DMS 273 treated with DMSO at 0.1 percent for 48 hours (cell line): ENCODE measurements at regions not wholly inside any gene's neighbourhood (a gene's known extent, or its start where the extent isn't known, plus 50 kb on each side); places are given as distances from the start of the nearest gene placed in this dataset.

Experiments
- DNase-seq: peaks from one replicate; lab custom pipeline; 2025; lab: John Stamatoyannopoulos, UW

GRCh38 chr4:125135652-125136051 lies 179.1 kb upstream of the FAT4 start:
- DNase-seq, result no peak

- no peak for DNase-seq
These were observed 182.0 kb upstream of the FAT4 start for GRCh38 chr4:125132729-125133128.

- DNase-seq, result no peak
These were observed 182.7 kb upstream of the FAT4 start for GRCh38 chr4:125131891-125132680.

DNA sequence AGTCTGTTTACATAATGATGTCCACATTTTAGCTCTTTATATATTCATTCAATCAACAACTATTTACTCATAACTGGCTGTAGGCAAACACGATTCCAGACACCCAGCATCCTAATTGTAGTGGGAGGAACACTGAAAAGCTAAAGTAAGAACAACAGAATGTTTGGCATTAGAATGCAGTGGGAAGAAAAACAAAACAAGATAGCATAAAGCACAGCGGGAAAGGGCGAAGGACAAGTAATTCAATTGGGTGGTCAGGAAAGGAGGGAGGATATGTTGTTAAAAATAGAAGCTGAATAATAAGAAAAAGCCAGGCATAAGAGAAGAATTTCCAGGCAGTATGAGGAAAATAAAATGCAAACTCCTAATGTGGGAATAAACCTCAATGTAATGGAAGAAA lies 189.5 kb upstream of the FAT4 start:
- no peak for DNase-seq

DNA sequence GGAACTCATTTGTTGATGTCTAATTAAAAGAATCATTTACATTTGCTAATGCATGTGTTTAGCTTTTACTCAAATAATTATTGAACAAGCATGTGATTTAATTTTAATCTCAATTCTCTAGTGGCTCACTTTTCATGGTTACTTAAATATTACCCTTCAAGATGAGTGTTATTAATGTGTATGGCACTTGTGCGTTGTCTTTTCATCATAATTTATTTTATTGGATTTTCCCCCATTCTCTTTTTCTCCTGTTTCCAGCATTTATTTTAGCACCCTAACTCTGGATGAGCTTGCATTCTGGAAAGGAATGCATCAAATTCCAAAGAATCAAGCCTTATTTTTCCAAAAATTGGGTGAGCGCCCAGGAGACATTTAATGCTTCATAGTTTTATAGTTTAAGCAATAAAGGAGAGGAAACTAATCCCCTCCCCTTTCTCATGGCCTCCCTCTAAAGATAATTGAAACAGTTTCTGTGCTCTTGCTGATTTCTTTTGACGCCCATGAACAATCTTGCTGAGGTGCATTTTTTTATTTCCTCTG lies 191.1 kb upstream of the FAT4 start:
- no peak for DNase-seq

- DNase-seq, result no peak
These were observed 193.2 kb upstream of the FAT4 start for GRCh38 chr4:125121581-125121980.

GRCh38 chr4:125116431-125116830 lies 198.3 kb upstream of the FAT4 start:
- DNase-seq, result no peak

GRCh38 chr4:125115941-125116340 lies 198.8 kb upstream of the FAT4 start:
- DNase-seq, result no peak

- DNase-seq, result no peak
These were observed 199.3 kb upstream of the FAT4 start for GRCh38 chr4:125115476-125115875.

GRCh38 chr4:125112536-125112935 lies 202.2 kb upstream of the FAT4 start:
- no peak for DNase-seq

DNA sequence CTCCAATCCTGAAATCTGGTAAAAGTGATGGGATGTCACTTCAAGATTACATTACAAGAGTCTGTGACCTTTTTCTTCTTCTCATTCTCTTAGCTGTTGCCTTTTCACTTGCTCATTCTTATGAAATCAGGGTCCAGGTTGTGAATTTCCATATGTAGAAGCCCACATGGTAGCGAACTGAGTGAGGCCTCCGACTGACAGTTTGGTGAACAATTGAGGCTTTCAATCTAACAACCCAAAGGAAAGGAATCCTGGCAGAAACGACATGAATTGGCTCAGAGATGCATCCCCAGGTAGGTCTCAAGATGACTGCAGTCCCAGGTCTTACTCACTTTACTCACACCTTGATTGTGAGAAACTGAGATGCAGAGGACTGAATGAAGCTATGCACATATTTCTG lies 203.4 kb upstream of the FAT4 start:
- no peak for DNase-seq

DNA sequence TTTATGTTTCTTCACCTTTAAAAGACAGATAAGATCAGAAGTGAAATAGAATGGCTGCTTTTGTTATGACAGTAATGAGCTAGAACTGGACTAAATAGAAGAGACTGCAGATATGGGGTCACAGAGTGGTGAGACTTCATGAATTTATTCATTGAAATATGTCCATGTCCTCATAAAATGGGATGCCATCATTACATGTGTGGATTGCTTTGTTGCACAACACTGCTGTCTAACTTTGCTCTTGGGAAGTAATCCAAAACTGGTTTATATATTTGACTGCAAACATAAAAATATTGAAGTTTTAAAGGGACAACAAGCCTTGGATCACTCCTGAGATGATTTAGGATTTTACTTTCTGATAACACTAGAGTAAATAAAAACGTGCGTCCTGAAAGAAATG lies 209.2 kb upstream of the FAT4 start:
- no peak for DNase-seq

GRCh38 chr4:125104616-125105015 lies 210.1 kb upstream of the FAT4 start:
- DNase-seq, result no peak

DNA sequence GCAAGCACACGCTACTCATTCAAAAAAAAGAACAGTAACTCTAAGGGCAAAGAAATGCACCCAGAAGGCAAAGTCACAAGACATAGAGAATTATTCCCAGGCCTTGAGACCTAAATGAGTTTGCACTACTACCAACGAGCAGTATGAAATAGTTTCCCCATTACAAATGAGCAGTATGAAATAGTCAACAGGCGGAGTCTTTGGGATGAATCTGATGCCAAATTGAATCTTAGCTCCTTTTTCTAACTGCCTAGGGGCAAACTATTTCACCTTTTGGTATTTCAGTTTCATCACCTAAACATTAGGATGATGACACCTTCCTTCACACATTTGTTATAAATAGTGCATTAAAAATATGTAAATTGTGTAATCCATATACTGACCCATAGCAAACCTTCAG lies 213.0 kb upstream of the FAT4 start:
- DNase-seq, result no peak

DNA sequence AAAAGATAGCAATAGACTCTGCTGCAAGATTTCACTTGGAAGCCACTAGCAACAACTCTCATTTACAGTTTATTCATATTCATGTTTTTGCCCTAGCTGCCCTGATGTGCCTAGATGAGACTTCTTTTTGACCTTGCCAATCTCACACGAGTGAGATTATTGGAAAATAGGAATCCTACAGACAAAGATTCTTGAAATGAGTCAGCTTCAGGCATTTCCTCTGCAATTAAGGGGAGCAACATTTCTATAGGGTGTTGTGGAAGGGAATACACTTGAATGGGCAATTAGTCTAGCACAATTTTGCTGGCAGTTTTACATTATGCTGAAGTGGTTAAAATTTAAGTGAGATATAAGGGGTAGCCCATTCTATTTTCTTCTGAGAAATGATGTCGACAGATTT lies 217.0 kb upstream of the FAT4 start:
- DNase-seq, result no peak

DNA sequence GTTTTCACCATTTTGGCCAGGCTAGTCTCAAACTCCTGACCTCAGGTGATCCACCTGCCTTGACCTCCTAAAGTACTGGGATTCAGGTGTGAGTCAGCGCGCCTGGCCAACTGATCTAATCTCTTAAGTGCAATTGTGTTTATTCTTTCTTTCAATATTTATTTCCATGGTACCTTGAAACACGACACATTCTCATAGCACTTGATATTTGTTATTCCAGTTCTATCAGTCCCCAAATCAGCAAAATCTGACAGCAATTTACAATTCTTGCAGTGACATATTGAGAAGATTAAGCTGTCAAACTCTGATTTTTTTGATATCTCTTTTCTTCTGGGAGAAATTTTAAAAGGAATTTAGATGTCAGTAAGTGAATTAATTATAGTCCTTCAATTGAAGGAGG lies 218.1 kb upstream of the FAT4 start:
- DNase-seq, result no peak

GRCh38 chr4:125091541-125091940 lies 223.2 kb upstream of the FAT4 start:
- DNase-seq, result no peak

DNA sequence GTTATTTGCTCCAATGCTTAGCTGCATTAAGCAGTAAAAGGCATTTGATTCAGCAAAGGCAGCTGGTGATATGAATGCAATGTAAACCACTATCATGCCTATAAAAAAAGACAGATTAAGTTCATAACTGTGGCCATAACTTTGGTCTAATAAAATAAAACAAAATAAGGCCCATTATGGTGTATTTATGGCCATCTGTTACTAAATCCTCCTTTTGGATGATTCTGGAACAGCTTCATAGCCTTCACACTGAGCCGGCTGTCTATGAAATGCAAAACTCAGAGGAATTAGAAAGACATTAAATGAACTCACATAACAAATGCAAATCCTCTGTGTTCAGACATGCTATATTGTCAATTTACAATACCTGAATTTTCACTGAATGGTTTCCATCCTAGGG lies 223.7 kb upstream of the FAT4 start:
- DNase-seq, result no peak

DNA sequence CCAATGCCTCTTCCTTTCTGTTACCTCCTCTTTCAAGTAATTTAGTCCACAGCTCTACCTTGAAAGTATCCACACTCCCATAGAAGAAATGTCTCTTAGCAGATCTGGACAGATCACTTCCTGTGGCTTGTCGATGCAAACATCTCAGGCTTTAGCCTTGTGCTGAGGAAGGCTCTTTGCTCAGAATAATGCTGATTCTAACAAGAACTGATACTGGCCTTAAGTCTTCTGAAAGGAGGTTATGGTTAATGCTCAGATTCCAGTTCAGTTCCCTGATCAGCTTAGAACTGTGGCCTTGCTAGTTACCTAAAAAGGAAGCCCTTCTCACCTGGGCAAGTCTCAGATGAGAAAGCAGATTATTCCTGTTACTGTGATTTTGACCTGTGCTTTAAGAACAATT lies 230.1 kb upstream of the FAT4 start:
- no peak for DNase-seq

DNA sequence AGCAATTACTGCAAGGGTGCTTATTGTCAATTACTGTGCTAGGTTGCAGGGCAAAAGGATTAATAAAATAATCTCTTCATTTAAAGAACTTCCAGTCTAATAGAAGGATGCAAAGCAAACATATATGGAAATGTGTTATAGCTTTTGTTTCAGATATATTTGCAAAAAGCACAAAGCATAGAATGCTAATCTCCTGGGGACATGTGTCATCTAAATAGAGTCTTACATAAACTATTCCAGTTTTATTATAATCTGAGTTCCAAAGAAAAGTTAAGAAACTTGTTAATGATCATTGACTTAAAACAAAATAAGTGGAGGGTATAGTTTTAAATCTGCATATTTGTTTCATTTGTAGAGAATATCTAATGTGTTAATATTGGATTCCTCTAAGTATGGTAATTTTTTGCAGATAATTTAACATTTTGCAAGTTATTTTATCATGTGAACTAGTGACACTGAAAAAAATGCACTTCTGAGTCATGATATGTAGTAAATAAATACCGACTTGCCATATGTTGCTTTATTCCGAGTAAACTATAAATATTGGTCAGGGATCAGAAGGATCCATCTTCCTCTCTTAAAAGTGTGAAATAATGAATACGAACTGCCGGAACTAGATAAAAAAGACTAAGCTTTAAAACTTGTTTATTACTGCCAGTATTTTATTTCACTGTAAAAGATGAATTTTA lies 231.9 kb upstream of the FAT4 start:
- no peak for DNase-seq

DNA sequence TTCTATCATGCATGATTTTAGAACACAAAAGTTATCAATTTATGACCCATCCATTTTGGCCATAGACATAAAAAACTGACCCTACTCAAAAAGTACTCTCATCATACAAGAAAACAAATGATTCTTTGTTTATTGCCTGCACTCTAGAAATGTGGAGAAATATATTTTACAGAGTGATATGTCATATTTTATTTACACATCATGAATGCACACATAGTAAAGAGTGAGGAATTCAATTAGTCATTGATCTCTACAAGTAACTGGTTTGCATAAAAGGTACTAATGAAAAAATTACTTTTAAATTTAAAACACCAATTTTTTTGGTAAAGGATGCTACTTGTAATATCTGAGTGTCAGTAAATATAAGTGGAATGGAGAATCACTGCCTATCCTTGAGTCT lies 242.5 kb upstream of the FAT4 start:
- no peak for DNase-seq

DNA sequence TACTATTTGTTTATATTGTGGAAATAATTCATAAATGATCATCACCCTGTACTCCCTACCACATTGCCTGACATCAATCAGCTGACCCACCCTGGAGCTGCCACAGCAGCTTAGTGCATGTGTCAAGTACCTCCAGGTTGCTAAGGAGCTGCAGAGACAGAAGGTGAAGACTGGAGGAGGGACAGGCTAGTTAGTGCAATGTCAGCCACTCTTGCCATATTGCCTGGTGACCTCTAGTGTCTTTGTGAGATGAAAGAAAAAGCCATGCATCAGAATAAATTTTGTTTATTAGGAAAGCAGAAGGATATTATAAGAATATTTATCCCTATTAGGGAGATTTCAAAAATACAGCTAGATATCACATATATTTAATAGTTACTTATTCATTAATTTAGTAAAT lies 243.9 kb upstream of the FAT4 start:
- DNase-seq, result no peak
